Brain microvascular endothelial cell (primary cell): ENCODE measurements at regions not wholly inside any gene's neighbourhood (a gene's known extent, or its start where the extent isn't known, plus 50 kb on each side); places are given as distances from the start of the nearest gene placed in this dataset.

Source experiments
- DNase-seq: peaks from one replicate; pipeline ENCODE4 v3.0.0-alpha.2; 2020
- H3K27ac ChIP-seq: fragments of 250-450 bp; sonication (Bioruptor Pico); 2 replicates; pipeline ENCODE4 v1.5.1; 2020; ENCODE audit warnings: mild to moderate bottlenecking, moderate library complexity
- H3K27me3 ChIP-seq: fragments of 250-450 bp; sonication (Bioruptor Pico); replicated peaks from 2 replicates; pipeline ENCODE4 v1.5.1; 2020; ENCODE audit warnings: mild to moderate bottlenecking
- H3K36me3 ChIP-seq: fragments of 250-450 bp; sonication (Bioruptor Pico); replicated peaks from 2 replicates; pipeline ENCODE4 v1.5.1; 2020; ENCODE audit warnings: mild to moderate bottlenecking
- H3K4me3 ChIP-seq: 2 replicates; pipeline ENCODE4 v1.5.1; 2011; ENCODE audit warnings: low read depth, mild to moderate bottlenecking, control low read depth, low read length, moderate library complexity
- CTCF ChIP-seq: IDR thresholded peaks from 2 replicates; pipeline ENCODE4 v1.5.1; 2011; ENCODE audit warnings: low read depth, mild to moderate bottlenecking, moderate library complexity, low read length, control low read depth, inconsistent platforms; ENCODE audit errors: missing control alignments
- in situ Hi-C: cut with HindIII; loops from 2 replicates; pipeline ENCODE4 v1.10.0; 2017; ENCODE audit warnings: low sequenced_read_pairs, low pct_ligation_motif_present

DNA sequence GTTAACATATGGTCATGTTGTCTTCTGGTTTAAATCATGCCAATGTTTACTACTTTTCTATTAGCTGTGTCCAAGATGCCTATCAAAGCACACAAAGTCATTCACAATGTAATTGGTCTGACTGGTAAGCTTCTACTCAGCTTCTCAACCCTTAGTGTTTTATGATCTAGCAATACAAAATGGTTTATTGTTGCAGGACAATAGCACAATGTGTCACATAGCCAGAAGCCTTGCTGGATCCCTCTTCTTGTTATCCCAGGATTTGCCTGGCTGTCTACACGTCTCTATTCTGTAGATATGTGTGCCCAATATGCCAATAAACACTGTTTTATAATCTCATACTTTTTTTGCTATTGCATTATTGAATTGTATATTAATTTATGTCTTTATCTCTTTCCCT lies 1111.0 kb upstream of the AGA start:
- no peak for DNase-seq
- in situ Hi-C loops, result no loop called here
- H3K27me3 ChIP-seq, result no peaks in the 10 kb centered on the region
- no peaks in the 10 kb centered on the region for H3K36me3 ChIP-seq
- no peak overlapping the region for H3K27ac ChIP-seq
- no peak overlapping the region for H3K4me3 ChIP-seq
- TF ChIP-seq CTCF, result no peak

DNA sequence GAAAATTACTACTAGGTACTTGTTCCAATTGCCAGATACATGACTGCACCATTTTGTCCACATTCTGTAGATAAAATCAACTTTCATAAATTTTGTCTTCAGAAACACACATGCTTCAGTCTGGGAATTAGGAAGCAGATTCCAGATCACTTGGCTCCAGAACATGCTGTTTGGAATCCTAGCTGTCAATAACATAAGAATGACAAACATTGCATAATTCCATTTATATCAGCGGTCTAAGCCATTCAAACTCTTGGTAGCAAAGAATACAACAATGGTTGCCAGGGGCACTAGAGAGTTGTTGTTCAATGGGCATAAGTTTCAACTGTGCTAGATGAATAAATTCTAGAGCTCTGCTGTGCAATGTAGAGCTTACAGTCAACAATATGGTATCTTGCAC lies 1112.1 kb upstream of the AGA start:
- in situ Hi-C loops, result no loop called here
- Histone ChIP-seq H3K27me3 (no peaks in the 10 kb centered on the region), H3K4me3 (no peak overlapping the region), H3K36me3 (no peaks in the 10 kb centered on the region), H3K27ac (no peak overlapping the region)
- no peak for TF ChIP-seq CTCF
- no peak for DNase-seq

DNA sequence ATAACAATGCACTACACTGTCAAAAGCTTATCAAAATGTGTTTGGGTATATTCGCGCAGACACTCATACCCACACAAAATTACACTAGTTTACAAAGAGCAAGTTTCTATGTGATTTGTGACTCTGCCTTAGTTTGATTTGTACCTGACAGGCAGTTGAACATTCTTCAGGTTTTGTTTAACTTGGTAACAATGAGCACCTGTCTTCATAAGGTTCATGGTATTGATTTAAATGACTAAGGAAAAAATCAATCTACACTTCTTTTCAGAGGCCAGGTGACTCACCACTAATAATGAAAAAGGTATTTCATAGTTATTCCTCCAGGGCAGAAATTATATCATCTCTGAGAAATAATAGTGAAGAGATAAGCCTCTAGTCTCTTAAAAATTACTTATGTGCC lies 1114.6 kb upstream of the AGA start:
- in situ Hi-C loops, result no loop called here
- no peak for TF ChIP-seq CTCF

DNA sequence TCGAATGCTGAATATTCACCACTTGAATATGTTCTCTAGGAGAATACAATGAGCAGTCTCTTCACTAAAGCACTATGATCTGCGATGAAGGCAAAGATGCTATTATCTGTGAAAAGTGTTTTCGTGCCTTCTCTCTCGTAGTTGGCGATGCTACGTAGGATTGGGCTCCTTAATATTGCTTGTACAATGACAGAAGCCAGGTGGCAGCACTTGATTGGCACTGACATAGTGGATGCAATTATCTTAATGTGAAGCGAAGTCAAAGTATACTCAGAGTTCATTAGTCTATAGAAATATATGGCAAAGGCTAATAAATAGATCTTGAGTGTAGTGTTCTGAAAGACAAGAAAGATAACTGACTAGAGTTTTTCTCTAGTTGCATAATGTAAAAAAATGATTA lies 1135.7 kb upstream of the AGA start:
- in situ Hi-C loops, result no loop called here
- Histone ChIP-seq H3K27me3 (no peaks in the 10 kb centered on the region), H3K4me3 (no peak overlapping the region), H3K27ac (no peak overlapping the region), H3K36me3 (no peaks in the 10 kb centered on the region)
- no peak for DNase-seq
- peak; percentile 26 for TF ChIP-seq CTCF

More for the DNA sequence above, 1114.6 kb upstream of the AGA start:
- Histone ChIP-seq H3K27ac (no peak overlapping the region), H3K27me3 (no peaks in the 10 kb centered on the region), H3K4me3 (no peak overlapping the region), H3K36me3 (no peaks in the 10 kb centered on the region)
- DNase-seq, result no peak

DNA sequence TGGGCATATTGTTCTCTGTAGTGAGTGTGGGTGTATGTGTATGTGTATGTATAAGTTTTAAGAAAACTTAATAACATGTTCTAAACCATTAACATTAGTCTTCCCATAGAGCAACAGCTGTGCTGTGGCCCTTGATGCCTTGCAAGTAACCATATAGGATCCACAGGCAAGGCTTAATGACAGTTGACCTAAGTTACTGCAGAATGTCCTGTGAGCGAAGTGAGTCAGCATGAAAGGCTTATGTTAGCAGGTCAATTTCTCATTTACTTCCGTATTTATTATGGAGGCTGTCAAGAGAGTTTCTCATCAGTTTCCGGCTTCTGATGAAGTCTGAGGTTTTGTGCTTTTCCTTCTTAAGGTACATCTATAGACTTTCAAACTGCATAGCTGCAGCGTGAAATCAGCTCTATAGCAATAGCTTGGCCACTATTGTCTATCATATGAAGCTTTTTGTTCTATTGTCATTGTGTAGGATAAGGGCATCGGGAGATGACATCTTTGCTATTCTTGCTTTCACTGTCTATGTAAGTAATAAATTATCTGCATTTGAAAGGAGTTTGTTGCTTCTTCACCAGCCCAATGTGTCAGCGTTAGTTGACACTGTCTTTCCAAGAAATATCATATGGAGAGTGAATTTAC lies 1153.4 kb upstream of the AGA start:
- Histone ChIP-seq H3K36me3 (no peaks in the 10 kb centered on the region), H3K27me3 (no peaks in the 10 kb centered on the region), H3K4me3 (no peak overlapping the region), H3K27ac (no peak overlapping the region)
- in situ Hi-C loops, result no loop called here
- DNase-seq, result no peak
- TF ChIP-seq CTCF, result no peak

DNA sequence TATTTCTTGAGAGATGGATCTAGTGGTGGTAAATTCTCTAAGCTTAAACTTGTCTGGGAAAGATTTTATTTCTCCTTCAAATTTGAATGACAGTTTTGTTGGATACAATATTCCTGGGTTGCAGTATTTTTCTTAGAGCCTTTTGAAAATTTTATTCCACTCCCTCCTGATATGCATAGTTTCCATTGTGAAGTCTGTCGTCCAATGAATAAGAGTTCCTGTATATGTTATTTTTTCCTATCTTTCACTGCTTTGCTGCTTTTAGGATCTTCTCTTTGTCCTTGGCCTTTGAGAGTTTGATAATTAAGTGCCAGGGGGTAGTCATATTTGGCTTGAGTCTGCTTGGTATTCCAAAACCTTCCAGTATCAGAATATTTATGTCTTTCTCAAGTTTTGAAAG lies 1156.4 kb upstream of the AGA start:
- no peak for TF ChIP-seq CTCF
- H3K4me3 ChIP-seq, result no peak overlapping the region
- no peaks in the 10 kb centered on the region for H3K36me3 ChIP-seq
- H3K27me3 ChIP-seq, result no peaks in the 10 kb centered on the region
- no peak for DNase-seq
- no peak overlapping the region for H3K27ac ChIP-seq
- in situ Hi-C loops, result no loop called here
